CD4-positive, alpha-beta T cell (primary cell): ENCODE measurements at regions not wholly inside any gene's neighbourhood (a gene's known extent, or its start where the extent isn't known, plus 50 kb on each side); places are given as distances from the start of the nearest gene placed in this dataset.

ENCODE experiments used
- ATAC-seq: fragments of 200-7000 bp; cut with Tn5 transposase; one replicate; pipeline ENCODE4 v1.10.0; 2022; ENCODE audit warnings: mild to moderate bottlenecking; ENCODE audit not compliant: poor library complexity
- CTCF ChIA-PET: fragments of 350-600 bp; sonication (Branson Sonifier 250); formaldehyde crosslinking; loops from one replicate; lab custom pipeline; 2021; ENCODE audit warnings: antibody characterized with exemption, inconsistent platforms; lab: Charles Lee
- POLR2A ChIA-PET: fragments of 350-600 bp; sonication (Branson Sonifier 250); formaldehyde crosslinking; loops from one replicate; lab custom pipeline; 2021; ENCODE audit warnings: antibody characterized with exemption, inconsistent platforms; lab: Charles Lee
- DNase-seq, 14 experiments: peaks; one replicate each; pipeline ENCODE4 v3.0.0-alpha.2; 2013 to 2020; ENCODE audit warnings: mixed read lengths in 2 of 14
- H3K27ac ChIP-seq, 2 donors: one replicate each; pipeline versions ENCODE4 v1.5.1 to v1.7.0; 2013; ENCODE audit warnings: low read length in 2 of 2, low read depth in 1 of 2, mild to moderate bottlenecking in 1 of 2
- H3K27me3 ChIP-seq, 2 experiments: 1 replicate in 1 of 2; 2 replicates in 1 of 2; pipeline versions ENCODE4 v1.6.1 to v1.7.0; 2013; ENCODE audit warnings: low read length in 2 of 2, control low read depth in 1 of 2, mild to moderate bottlenecking in 1 of 2, moderate library complexity in 1 of 2; ENCODE audit not compliant: insufficient read depth in 2 of 2, control insufficient read depth in 1 of 2
- H3K36me3 ChIP-seq: one replicate; pipeline ENCODE4 v1.6.1; 2013; ENCODE audit warnings: low read length, control low read depth; ENCODE audit not compliant: insufficient read depth
- H3K4me1 ChIP-seq: one replicate; pipeline ENCODE4 v1.6.1; 2013; ENCODE audit warnings: low read length, control low read depth; ENCODE audit not compliant: insufficient read depth
- H3K4me3 ChIP-seq: one replicate; pipeline ENCODE4 v1.5.1; 2013; ENCODE audit warnings: mild to moderate bottlenecking, low read length, moderate library complexity
- H3K9me3 ChIP-seq, 2 experiments: 1 replicate in 1 of 2; 2 replicates in 1 of 2; pipeline versions ENCODE4 v1.6.1 to v1.7.0; 2013; ENCODE audit warnings: low read length in 2 of 2, mild to moderate bottlenecking in 2 of 2, control low read depth in 1 of 2, moderate library complexity in 1 of 2; ENCODE audit not compliant: control insufficient read depth in 1 of 2, insufficient read depth in 1 of 2
- H3K27ac Mint-ChIP-seq: one replicate; pipeline ENCODE4 v1.8.0; 2020; ENCODE audit warnings: mixed read lengths
- H3K27me3 Mint-ChIP-seq: one replicate; pipeline ENCODE4 v1.8.0; 2021; ENCODE audit warnings: mixed read lengths
- H3K36me3 Mint-ChIP-seq: one replicate; pipeline ENCODE4 v1.8.0; 2021; ENCODE audit warnings: low read depth, mixed read lengths
- H3K4me1 Mint-ChIP-seq: one replicate; pipeline ENCODE4 v1.8.0; 2021; ENCODE audit warnings: low read depth, mixed read lengths
- H3K4me3 Mint-ChIP-seq: one replicate; pipeline ENCODE4 v1.8.0; 2020; ENCODE audit warnings: mild to moderate bottlenecking, mixed read lengths
- H3K9me3 Mint-ChIP-seq: one replicate; pipeline ENCODE4 v1.8.0; 2020; ENCODE audit warnings: mixed read lengths
- intact Hi-C, 2 experiments: fragments of 100-400 bp; cut with DNase I in 1 of 2; cut with micrococcal nuclease in 1 of 2; formaldehyde crosslinking; loops; one replicate each; pipeline versions ENCODE4 v1.15.1 to v1.9.0; 2023 to 2025; cut with DNase I, micrococcal nuclease
- TF ChIP-seq, protein P1 (sequence below): fragments of 200-600 bp; IDR thresholded peaks from one replicate; pipeline ENCODE4 v1.8.0; 2022; ENCODE audit warnings: antibody characterized with exemption, mild to moderate bottlenecking

DNA sequence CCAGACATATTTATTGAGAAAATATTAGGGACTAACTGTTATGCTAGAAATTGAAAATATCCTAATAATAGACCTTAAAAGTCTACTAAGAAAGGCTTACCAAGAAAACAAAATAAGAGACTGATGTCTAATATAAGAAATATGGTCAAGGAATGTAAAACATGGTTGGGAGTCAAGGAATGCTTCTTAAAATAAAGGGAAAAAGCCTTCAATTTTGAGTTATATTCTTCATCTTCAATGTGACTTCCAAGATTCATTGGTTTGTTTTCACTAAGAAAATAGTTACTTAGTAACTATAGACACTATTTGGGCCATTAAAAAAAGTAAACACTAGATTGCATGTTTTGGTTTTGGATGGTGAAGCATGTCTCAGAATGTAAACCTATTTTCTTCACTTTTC is 88.1 kb upstream of the ETV6 start:
- no peak for ATAC-seq
- H3K27ac ChIP-seq = no peak overlapping the region
- Mint-ChIP-seq H3K36me3 (no peaks in the 10 kb centered on the region), H3K27me3 (no peaks in the 10 kb centered on the region), H3K9me3 (no peaks in the 10 kb centered on the region), H3K4me1 (peaks cover 1% of the 10 kb centered on the region), H3K27ac (no peak overlapping the region), H3K4me3 (no peak overlapping the region)
- H3K4me3 ChIP-seq = no peak overlapping the region
- no peak for DNase-seq
- no peaks in the 10 kb centered on the region for H3K36me3 ChIP-seq
- POLR2A ChIA-PET = no interaction called here
- CTCF ChIA-PET = no interaction called here
- no peaks in the 10 kb centered on the region for H3K4me1 ChIP-seq
- intact Hi-C loops = no loop called here
- no peaks in the 10 kb centered on the region for H3K27me3 ChIP-seq
- H3K9me3 ChIP-seq = no peaks in the 10 kb centered on the region
- TF ChIP-seq, protein P1, sequence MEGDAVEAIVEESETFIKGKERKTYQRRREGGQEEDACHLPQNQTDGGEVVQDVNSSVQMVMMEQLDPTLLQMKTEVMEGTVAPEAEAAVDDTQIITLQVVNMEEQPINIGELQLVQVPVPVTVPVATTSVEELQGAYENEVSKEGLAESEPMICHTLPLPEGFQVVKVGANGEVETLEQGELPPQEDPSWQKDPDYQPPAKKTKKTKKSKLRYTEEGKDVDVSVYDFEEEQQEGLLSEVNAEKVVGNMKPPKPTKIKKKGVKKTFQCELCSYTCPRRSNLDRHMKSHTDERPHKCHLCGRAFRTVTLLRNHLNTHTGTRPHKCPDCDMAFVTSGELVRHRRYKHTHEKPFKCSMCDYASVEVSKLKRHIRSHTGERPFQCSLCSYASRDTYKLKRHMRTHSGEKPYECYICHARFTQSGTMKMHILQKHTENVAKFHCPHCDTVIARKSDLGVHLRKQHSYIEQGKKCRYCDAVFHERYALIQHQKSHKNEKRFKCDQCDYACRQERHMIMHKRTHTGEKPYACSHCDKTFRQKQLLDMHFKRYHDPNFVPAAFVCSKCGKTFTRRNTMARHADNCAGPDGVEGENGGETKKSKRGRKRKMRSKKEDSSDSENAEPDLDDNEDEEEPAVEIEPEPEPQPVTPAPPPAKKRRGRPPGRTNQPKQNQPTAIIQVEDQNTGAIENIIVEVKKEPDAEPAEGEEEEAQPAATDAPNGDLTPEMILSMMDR = no peak

DNA sequence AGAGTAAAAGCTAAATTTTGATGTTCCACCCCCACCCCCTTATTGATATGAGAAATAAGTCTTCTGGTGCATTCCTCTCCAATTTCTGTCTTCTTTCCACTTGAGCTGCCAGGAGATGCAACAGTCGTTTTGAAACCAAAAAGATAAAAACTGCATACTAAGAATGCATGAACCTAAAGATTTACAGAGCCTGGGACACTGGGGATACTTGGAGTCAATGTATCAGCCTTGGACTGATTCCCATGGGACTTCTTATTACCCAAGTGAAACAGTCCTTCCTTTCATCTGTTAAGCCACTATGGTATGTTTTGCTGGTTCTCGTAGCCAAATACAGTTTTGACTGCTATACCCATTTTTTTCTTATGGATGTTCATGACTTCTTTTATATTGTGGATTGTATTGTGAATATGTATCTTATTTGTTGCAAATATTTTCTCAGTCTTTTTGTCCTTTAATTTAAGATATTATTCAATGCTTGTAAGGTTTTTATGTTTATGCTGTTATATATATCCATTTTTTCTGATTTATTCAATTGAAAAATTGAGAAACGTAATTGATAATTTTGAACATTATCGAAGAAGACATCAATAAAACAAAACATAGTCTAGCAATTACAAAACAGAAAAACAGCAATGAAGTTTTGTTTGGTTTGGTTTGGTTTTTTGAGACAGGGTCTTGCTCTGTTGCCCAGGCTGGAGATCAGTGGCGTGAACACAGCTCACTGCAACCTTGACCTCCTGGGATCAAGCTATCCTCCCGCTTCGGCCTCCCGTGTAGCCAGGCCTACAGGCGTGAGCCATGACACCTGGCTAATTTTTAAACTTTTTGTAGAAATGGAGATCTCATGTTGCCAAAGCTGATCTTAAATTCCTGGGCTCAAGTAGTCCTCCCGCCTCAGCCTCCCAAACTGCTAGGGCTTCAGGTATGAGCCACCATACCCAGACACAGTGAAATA is 85.4 kb upstream of the ETV6 start:
- no peaks in the 10 kb centered on the region for H3K9me3 Mint-ChIP-seq
- TF ChIP-seq, protein P1 = no peak
- Histone ChIP-seq H3K27me3 (no peaks in the 10 kb centered on the region), H3K27ac (no peak overlapping the region), H3K4me1 (no peaks in the 10 kb centered on the region), H3K4me3 (no peak overlapping the region), H3K36me3 (no peaks in the 10 kb centered on the region), H3K9me3 (no peaks in the 10 kb centered on the region)
- DNase-seq (no peak), ATAC-seq (no peak)
- no peaks in the 10 kb centered on the region for H3K4me1 Mint-ChIP-seq
- POLR2A ChIA-PET = no interaction called here
- intact Hi-C loops = no loop called here
- no peak overlapping the region for H3K27ac Mint-ChIP-seq
- H3K36me3 Mint-ChIP-seq = no peaks in the 10 kb centered on the region
- CTCF ChIA-PET = no interaction called here
- H3K4me3 Mint-ChIP-seq = no peak overlapping the region
- H3K27me3 Mint-ChIP-seq = no peaks in the 10 kb centered on the region

DNA sequence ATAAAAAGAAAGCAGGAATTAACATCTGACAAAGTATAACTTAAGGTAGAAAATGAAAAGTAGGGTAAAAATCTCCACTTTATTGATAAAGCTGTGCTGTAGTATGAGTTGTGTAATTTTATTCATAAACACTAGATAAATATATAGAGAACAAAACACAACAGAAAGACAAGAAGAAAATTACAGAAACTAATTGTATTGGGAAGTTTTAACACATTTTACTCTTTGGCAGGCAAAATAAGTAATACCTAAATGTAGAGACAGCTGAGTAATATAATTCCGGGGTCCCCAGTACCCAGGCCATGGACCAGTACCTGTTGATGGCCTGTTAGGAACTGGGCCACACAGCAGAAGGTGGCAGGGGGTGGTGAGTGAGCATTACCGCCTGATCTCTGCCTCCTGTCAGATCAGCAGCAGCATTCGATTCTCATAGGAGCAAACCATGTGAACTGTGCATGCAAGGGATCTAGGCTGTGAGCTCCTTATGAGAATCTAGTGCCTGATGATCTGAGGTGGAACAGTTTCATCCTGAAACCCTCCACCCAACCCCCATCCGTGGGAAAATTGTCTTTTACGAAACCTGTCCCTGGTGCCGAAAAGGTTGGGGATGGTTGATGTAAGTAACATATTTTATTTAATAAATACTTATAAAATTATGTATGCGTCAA is 84.4 kb upstream of the ETV6 start:
- Mint-ChIP-seq H3K27me3 (no peaks in the 10 kb centered on the region), H3K9me3 (no peaks in the 10 kb centered on the region), H3K36me3 (no peaks in the 10 kb centered on the region), H3K4me1 (no peaks in the 10 kb centered on the region), H3K4me3 (no peak overlapping the region), H3K27ac (no peak overlapping the region)
- H3K27me3 ChIP-seq = no peaks in the 10 kb centered on the region
- H3K27ac ChIP-seq = no peak overlapping the region
- intact Hi-C loops = no loop called here
- no peaks in the 10 kb centered on the region for H3K36me3 ChIP-seq
- no peak overlapping the region for H3K4me3 ChIP-seq
- H3K9me3 ChIP-seq = no peaks in the 10 kb centered on the region
- H3K4me1 ChIP-seq = no peaks in the 10 kb centered on the region
- POLR2A ChIA-PET = no interaction called here
- ATAC-seq (no peak), DNase-seq (no peak)
- CTCF ChIA-PET = no interaction called here
- TF ChIP-seq, protein P1 = no peak
